HL-60 (cell line): ENCODE measurements at regions not wholly inside any gene's neighbourhood (a gene's known extent, or its start where the extent isn't known, plus 50 kb on each side); places are given as distances from the start of the nearest gene placed in this dataset.

Experiments used
- CTCF ChIP-seq: IDR thresholded peaks from one replicate; pipeline ENCODE4 v1.5.1; 2011; ENCODE audit warnings: low read length, control low read depth, inconsistent platforms; ENCODE audit not compliant: insufficient read depth
- POLR2AphosphoS5 ChIP-seq: IDR thresholded peaks from 2 replicates; pipeline ENCODE4 v1.6.1; 2012; ENCODE audit warnings: low read depth
- REST ChIP-seq: IDR thresholded peaks from 2 replicates; pipeline ENCODE4 v1.6.1; 2012; ENCODE audit warnings: low read depth; ENCODE audit not compliant: insufficient replicate concordance
- SPI1 ChIP-seq: IDR thresholded peaks from 2 replicates; pipeline ENCODE4 v1.6.1; 2012; ENCODE audit warnings: low read depth, mild to moderate bottlenecking, borderline replicate concordance

GRCh38 chr9:119577881-119578280 lies 208.6 kb upstream of the BRINP1 start:
- no peak for TF ChIP-seq CTCF
- TF ChIP-seq POLR2AphosphoS5, result no peak
- TF ChIP-seq REST, result no peak
- no peak for TF ChIP-seq SPI1
